Neural cell (in vitro differentiated cells): ENCODE measurements at regions not wholly inside any gene's neighbourhood (a gene's known extent, or its start where the extent isn't known, plus 50 kb on each side); places are given as distances from the start of the nearest gene placed in this dataset.

ENCODE experiments used
- H2AFZ ChIP-seq: fragments of 200-600, 300-800 bp; sonication (generic), shearing (Covaris generic); 2 replicates; pipeline ENCODE4 v1.6.0; 2014; ENCODE audit warnings: low read depth, mild to moderate bottlenecking, antibody characterized with exemption, low read length, moderate library complexity
- H3F3A ChIP-seq: fragments of 200-600 bp; shearing (Covaris generic); 2 replicates; pipeline ENCODE4 v1.6.1; 2016; ENCODE audit warnings: mild to moderate bottlenecking, moderate library complexity, mixed read lengths, antibody characterized with exemption, low read length; ENCODE audit not compliant: insufficient read depth, poor library complexity, severe bottlenecking
- H3K27ac ChIP-seq: fragments of 200-600, 300-800 bp; sonication (generic), shearing (Covaris generic); 2 replicates; pipeline ENCODE4 v1.5.1; 2014; ENCODE audit warnings: mild to moderate bottlenecking, low read length, moderate library complexity
- H3K27me3 ChIP-seq: fragments of 300-800, 200-600 bp; sonication (generic), shearing (Covaris generic); 2 replicates; pipeline ENCODE4 v1.6.0; 2014; ENCODE audit warnings: mild to moderate bottlenecking, low read depth, low read length, moderate library complexity; ENCODE audit not compliant: insufficient read depth
- H3K36me3 ChIP-seq: fragments of 300-800, 200-600 bp; sonication (generic), shearing (Covaris generic); 2 replicates; pipeline ENCODE4 v1.5.1; 2014; ENCODE audit warnings: mild to moderate bottlenecking, antibody characterized with exemption, low read length, moderate library complexity; ENCODE audit not compliant: insufficient read depth
- H3K4me2 ChIP-seq: fragments of 300-800, 200-600 bp; sonication (generic), shearing (Covaris generic); 2 replicates; pipeline ENCODE4 v1.6.0; 2014; ENCODE audit warnings: mild to moderate bottlenecking, low read length
- H3K4me3 ChIP-seq: fragments of 300-800, 200-600 bp; sonication (generic), shearing (Covaris generic); 2 replicates; pipeline ENCODE4 v1.5.1; 2014; ENCODE audit warnings: mild to moderate bottlenecking, low read length, moderate library complexity
- H3K79me2 ChIP-seq: fragments of 200-600 bp; shearing (Covaris generic); replicated peaks from 2 replicates; pipeline ENCODE4 v1.6.0; 2014; ENCODE audit warnings: mild to moderate bottlenecking, low read length, moderate library complexity; ENCODE audit not compliant: insufficient read depth
- H3K9ac ChIP-seq: fragments of 300-800, 200-600 bp; sonication (generic), shearing (Covaris generic); 2 replicates; pipeline ENCODE4 v1.6.1; 2016; ENCODE audit warnings: mild to moderate bottlenecking, low read length, mixed read lengths
- H3K9me2 ChIP-seq: fragments of 200-600 bp; shearing (Covaris generic); 2 replicates; pipeline ENCODE4 v1.6.1; 2016; ENCODE audit warnings: mild to moderate bottlenecking, low read length, mixed read lengths; ENCODE audit not compliant: insufficient read depth
- H3K9me3 ChIP-seq: fragments of 200-600, 300-800 bp; sonication (generic), shearing (Covaris generic); 2 replicates; pipeline ENCODE4 v1.6.1; 2016; ENCODE audit warnings: mild to moderate bottlenecking, mixed run types, low read length, moderate library complexity, mixed read lengths
- H4K20me1 ChIP-seq: fragments of 200-600 bp; shearing (Covaris generic); 2 replicates; pipeline ENCODE4 v1.6.1; 2016; ENCODE audit warnings: mild to moderate bottlenecking, mixed run types; ENCODE audit not compliant: insufficient read depth
- CTCF ChIP-seq: fragments of 450-650 bp; IDR thresholded peaks from 2 replicates; pipeline ENCODE4 v1.5.1; 2014; ENCODE audit warnings: antibody characterized with exemption, mild to moderate bottlenecking, moderate library complexity; ENCODE audit not compliant: poor library complexity, severe bottlenecking
- EP300 ChIP-seq: fragments of 450-650 bp; conservative IDR thresholded peaks from 2 replicates; pipeline ENCODE4 v1.6.1; 2014; ENCODE audit warnings: antibody characterized with exemption, mild to moderate bottlenecking, moderate library complexity; ENCODE audit not compliant: poor library complexity, severe bottlenecking
- EZH2 ChIP-seq: fragments of 200-600, 300-800 bp; shearing (Covaris generic), sonication (generic); IDR thresholded peaks from 2 replicates; pipeline ENCODE4 v1.6.1; 2014; ENCODE audit warnings: antibody characterized with exemption, low read length, borderline replicate concordance, mild to moderate bottlenecking; ENCODE audit not compliant: insufficient read depth, poor library complexity, severe bottlenecking
- MXI1 ChIP-seq: fragments of 450-650 bp; conservative IDR thresholded peaks from 2 replicates; pipeline ENCODE4 v1.6.1; 2014; ENCODE audit warnings: antibody characterized with exemption, mild to moderate bottlenecking; ENCODE audit not compliant: poor library complexity, severe bottlenecking
- POLR2AphosphoS5 ChIP-seq: IDR thresholded peaks from 2 replicates; pipeline ENCODE4 v1.6.1; 2012
- RAD21 ChIP-seq: fragments of 450-650 bp; conservative IDR thresholded peaks from 2 replicates; pipeline ENCODE4 v1.6.1; 2014; ENCODE audit warnings: antibody characterized with exemption, mild to moderate bottlenecking, moderate library complexity
- REST ChIP-seq: IDR thresholded peaks from 2 replicates; pipeline ENCODE4 v1.6.1; 2012; ENCODE audit warnings: borderline replicate concordance
- SMC3 ChIP-seq: fragments of 450-650 bp; conservative IDR thresholded peaks from 2 replicates; pipeline ENCODE4 v1.6.1; 2014; ENCODE audit warnings: antibody characterized with exemption, mild to moderate bottlenecking, moderate library complexity; ENCODE audit not compliant: poor library complexity
- TAF1 ChIP-seq: IDR thresholded peaks from 2 replicates; pipeline ENCODE4 v1.6.1; 2012; ENCODE audit warnings: low read depth

DNA sequence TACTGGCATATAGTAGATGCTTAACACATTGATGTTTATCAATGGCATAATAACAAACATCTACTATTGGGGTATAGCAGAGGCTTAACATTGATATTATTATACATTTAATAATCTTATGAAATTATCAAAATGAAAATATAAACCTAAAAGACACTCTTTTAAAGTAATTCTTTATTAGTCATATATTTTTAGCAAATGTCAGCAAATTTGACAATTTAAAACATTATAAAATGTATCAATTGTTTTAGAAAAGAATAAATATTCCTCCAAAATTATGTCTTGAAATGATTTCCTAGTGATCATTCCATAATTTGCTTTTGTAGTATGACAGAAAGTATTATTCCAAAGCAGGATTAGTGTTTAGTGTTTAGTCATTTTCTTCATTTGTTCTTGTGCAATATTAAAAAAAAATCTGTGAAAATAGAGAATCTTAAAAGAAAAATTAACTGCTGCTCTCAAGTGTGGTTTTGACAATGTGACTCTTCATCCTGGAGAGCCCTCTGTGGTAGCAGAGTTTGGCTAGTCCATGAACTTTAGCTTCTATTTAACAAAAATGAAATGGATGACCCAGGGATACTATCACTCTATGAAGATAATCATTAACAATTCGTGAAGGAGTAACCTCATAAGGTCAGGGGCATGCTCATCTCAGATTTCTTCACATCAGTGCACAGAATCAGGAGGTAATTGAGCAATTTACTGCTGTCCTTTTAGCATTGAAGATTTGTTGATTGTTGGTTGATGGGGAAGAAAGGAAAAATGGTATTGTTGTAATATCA is 1018.5 kb downstream of the LRFN5 start:
- no peaks in the 10 kb centered on the region for H3K9me3 ChIP-seq
- no peaks in the 10 kb centered on the region for H3K36me3 ChIP-seq
- H3K4me3 ChIP-seq = no peak overlapping the region
- no peak overlapping the region for H2AFZ ChIP-seq
- no peak overlapping the region for H3K27ac ChIP-seq
- H3K9me2 ChIP-seq = no peaks in the 10 kb centered on the region
- no peak overlapping the region for H3K9ac ChIP-seq
- no peaks in the 10 kb centered on the region for H3K27me3 ChIP-seq
- H4K20me1 ChIP-seq = no peaks in the 10 kb centered on the region
- H3K79me2 ChIP-seq = no peaks in the 10 kb centered on the region
- H3F3A ChIP-seq = no peaks in the 10 kb centered on the region
- TF ChIP-seq TAF1 = no peak
- TF ChIP-seq CTCF = no peak
- TF ChIP-seq MXI1 = no peak
- TF ChIP-seq EZH2 = no peak
- no peak for TF ChIP-seq POLR2AphosphoS5
- no peak for TF ChIP-seq SMC3
- TF ChIP-seq EP300 = no peak
- no peak for TF ChIP-seq REST
- TF ChIP-seq RAD21 = no peak
- no peak overlapping the region for H3K4me2 ChIP-seq

DNA sequence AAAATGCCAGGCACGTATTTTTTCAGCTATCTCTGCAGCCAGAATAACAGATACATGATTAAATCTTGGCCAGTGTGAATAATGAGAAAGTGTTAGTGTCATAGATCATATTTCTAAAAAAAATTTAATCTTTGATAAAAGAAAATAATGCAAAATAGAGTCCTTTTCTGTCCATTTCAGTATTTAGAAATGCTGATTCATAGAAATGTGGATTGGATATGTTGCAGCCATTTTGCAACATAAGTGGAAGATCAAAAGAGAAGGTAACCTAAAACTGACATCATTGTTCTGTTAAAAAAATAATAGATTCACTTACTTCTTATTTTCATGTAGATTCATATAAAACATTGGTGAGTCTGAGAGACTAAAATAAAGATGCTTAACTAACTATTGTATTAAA is 1010.3 kb downstream of the LRFN5 start:
- H3K27me3 ChIP-seq = no peaks in the 10 kb centered on the region
- H4K20me1 ChIP-seq = no peaks in the 10 kb centered on the region
- no peaks in the 10 kb centered on the region for H3K36me3 ChIP-seq
- no peaks in the 10 kb centered on the region for H3K9me2 ChIP-seq
- H3K4me2 ChIP-seq = no peak overlapping the region
- H3K9ac ChIP-seq = no peak overlapping the region
- no peaks in the 10 kb centered on the region for H3K79me2 ChIP-seq
- TF ChIP-seq MXI1 = no peak
- no peak for TF ChIP-seq POLR2AphosphoS5
- TF ChIP-seq EP300 = no peak
- no peak for TF ChIP-seq RAD21
- TF ChIP-seq SMC3 = no peak
- TF ChIP-seq TAF1 = no peak
- no peak for TF ChIP-seq EZH2
- no peak for TF ChIP-seq CTCF
- no peak for TF ChIP-seq REST
- no peak overlapping the region for H3K4me3 ChIP-seq
- H3K27ac ChIP-seq = no peak overlapping the region
- no peaks in the 10 kb centered on the region for H3K9me3 ChIP-seq
- H3F3A ChIP-seq = no peaks in the 10 kb centered on the region
- H2AFZ ChIP-seq = no peak overlapping the region
